A549 (cell line): ENCODE measurements at regions not wholly inside any gene's neighbourhood (a gene's known extent, or its start where the extent isn't known, plus 50 kb on each side); places are given as distances from the start of the nearest gene placed in this dataset.

Experiments used
- ATAC-seq, 2 experiments: fragments of 200-7000 bp in 1 of 2; fragments of >200 bp in 1 of 2; cut with Nextera tagmentation in 1 of 2; cut with Tn5 transposase in 1 of 2; 3 replicates each; pipeline versions ENCODE4 v1.8.0 to v1.9.1; 2018 to 2020; ENCODE audit warnings: mild to moderate bottlenecking in 1 of 2, moderate library complexity in 1 of 2
- CTCF ChIA-PET: fragments of 300-600 bp; sonication (Branson Sonifier 250); formaldehyde crosslinking; extraction: SDS; loops from one replicate; lab custom pipeline; 2021; ENCODE audit warnings: antibody characterized with exemption, inconsistent platforms; lab: Yijun Ruan, JAX
- POLR2A ChIA-PET: fragments of 350-600 bp; formaldehyde crosslinking; extraction: SDS; loops from one replicate; lab custom pipeline; 2021; ENCODE audit warnings: antibody characterized with exemption, inconsistent platforms; lab: Yijun Ruan, JAX
- DNase-seq, 2 experiments: peaks; one replicate each; pipeline versions ENCODE4 v3.0.0 to v3.0.0-alpha.2; 2011 to 2016; ENCODE audit warnings: low read depth in 1 of 2, low spot score in 1 of 2
- FAIRE-seq: peaks from 2 replicates; lab custom pipeline; 2011; peaks lifted over from hg19 to GRCh38; lab: Jason Lieb, UNC
- H3K27ac ChIP-seq, 2 experiments: fragments of >200 bp; sonication (Bioruptor Twin); formaldehyde crosslinking; 3 replicates each; pipeline ENCODE4 v1.5.1; 2016 to 2017
- H3K4me1 ChIP-seq: fragments of >200 bp; sonication (Bioruptor Twin); formaldehyde crosslinking; 3 replicates; pipeline ENCODE4 v1.6.1; 2016
- H3K4me2 ChIP-seq: fragments of >200 bp; sonication (Bioruptor Twin); formaldehyde crosslinking; 3 replicates; pipeline ENCODE4 v1.6.1; 2016
- H3K4me3 ChIP-seq: fragments of >200 bp; sonication (Bioruptor Twin); formaldehyde crosslinking; 3 replicates; pipeline ENCODE4 v1.5.1; 2016
- H3K9me3 ChIP-seq: fragments of >200 bp; sonication (Bioruptor Twin); formaldehyde crosslinking; 3 replicates; pipeline ENCODE4 v1.6.1; 2016
- CBX2 ChIP-seq: fragments of 200-600 bp; sonication (generic); IDR thresholded peaks from 2 replicates; pipeline ENCODE4 v1.6.1; 2016; ENCODE audit warnings: low read depth, mild to moderate bottlenecking, borderline replicate concordance
- CBX8 ChIP-seq: fragments of 200-600 bp; sonication (generic); IDR thresholded peaks from 2 replicates; pipeline ENCODE4 v1.6.1; 2016
- CHD4 ChIP-seq: fragments of 200-600 bp; sonication (generic); IDR thresholded peaks from 2 replicates; pipeline ENCODE4 v1.6.1; 2016; ENCODE audit warnings: antibody characterized with exemption, mild to moderate bottlenecking, borderline replicate concordance
- EHMT2 ChIP-seq: fragments of 200-600 bp; sonication (generic); IDR thresholded peaks from 2 replicates; pipeline ENCODE4 v1.6.1; 2016; ENCODE audit warnings: antibody characterized with exemption, low read depth, mild to moderate bottlenecking, moderate library complexity
- ESRRA ChIP-seq: fragments of 150-350 bp; IDR thresholded peaks from 2 replicates; pipeline ENCODE4 v1.6.1; 2014; ENCODE audit warnings: mild to moderate bottlenecking, low read length, borderline replicate concordance
- FOSB ChIP-seq: fragments of 250-450 bp; sonication (Bioruptor Pico); IDR thresholded peaks from 2 replicates; pipeline ENCODE4 v1.5.0; 2020; ENCODE audit warnings: mild to moderate bottlenecking, moderate library complexity
- HEYL ChIP-seq: fragments of 250-450 bp; sonication (Bioruptor Pico); IDR thresholded peaks from 2 replicates; pipeline ENCODE4 v1.8.0; 2021; ENCODE audit warnings: mild to moderate bottlenecking, moderate library complexity
- HOXA7 ChIP-seq: fragments of 250-450 bp; sonication (Bioruptor Pico); IDR thresholded peaks from 2 replicates; pipeline ENCODE4 v1.5.0; 2020; ENCODE audit warnings: mild to moderate bottlenecking, moderate library complexity
- HOXB13 ChIP-seq: fragments of 250-450 bp; sonication (Bioruptor Pico); IDR thresholded peaks from 2 replicates; pipeline ENCODE4 v1.5.0; 2020; ENCODE audit warnings: low read depth, mild to moderate bottlenecking, moderate library complexity
- HOXB5 ChIP-seq: fragments of 250-450 bp; sonication (Bioruptor Pico); IDR thresholded peaks from 2 replicates; pipeline ENCODE4 v1.5.0; 2020; ENCODE audit warnings: mild to moderate bottlenecking, moderate library complexity
- MAFK ChIP-seq: fragments of 450-650 bp; IDR thresholded peaks from 2 replicates; pipeline ENCODE4 v1.6.1; 2014; ENCODE audit not compliant: partially characterized antibody
- MAZ ChIP-seq: fragments of 150-350 bp; IDR thresholded peaks from 2 replicates; pipeline ENCODE4 v1.6.1; 2014; ENCODE audit warnings: antibody characterized with exemption, low read depth, low read length, borderline replicate concordance
- RARB ChIP-seq: fragments of 250-450 bp; sonication (Bioruptor Pico); IDR thresholded peaks from 2 replicates; pipeline ENCODE4 v1.8.0; 2021; ENCODE audit warnings: mild to moderate bottlenecking, moderate library complexity
- RNF2 ChIP-seq: fragments of 200-600 bp; sonication (generic); IDR thresholded peaks from 2 replicates; pipeline ENCODE4 v1.6.1; 2016; ENCODE audit warnings: low read depth, mild to moderate bottlenecking, antibody characterized with exemption, moderate library complexity, borderline replicate concordance
- SMC3 ChIP-seq: fragments of >200 bp; sonication (Bioruptor Twin); formaldehyde crosslinking; IDR thresholded peaks from 3 replicates; pipeline ENCODE4 v1.6.1; 2018; ENCODE audit warnings: inconsistent platforms
- SREBF2 ChIP-seq: fragments of 450-650 bp; IDR thresholded peaks from 2 replicates; pipeline ENCODE4 v1.6.1; 2014; ENCODE audit warnings: mild to moderate bottlenecking, moderate library complexity
- TFCP2L1 ChIP-seq: fragments of 250-450 bp; sonication (Bioruptor Pico); IDR thresholded peaks from 2 replicates; pipeline ENCODE4 v1.5.0; 2021; ENCODE audit warnings: mild to moderate bottlenecking
- TP53 ChIP-seq: fragments of 250-450 bp; sonication (Bioruptor Pico); IDR thresholded peaks from 2 replicates; pipeline ENCODE4 v1.5.0; 2021; ENCODE audit warnings: mild to moderate bottlenecking, moderate library complexity
- WGBS: methylation state at CpG from one replicate; pipeline ENCODE4 v1.1.6; 2017; ENCODE audit errors: missing lambda C conversion rate; 5-methylcytosine and 5-hydroxymethylcytosine counted together
- TF ChIP-seq, protein P1 (sequence below): fragments of 200-600 bp; sonication (generic); IDR thresholded peaks from 2 replicates; pipeline ENCODE4 v1.6.1; 2016; ENCODE audit warnings: antibody characterized with exemption, mild to moderate bottlenecking, moderate library complexity
- TF ChIP-seq, protein P2 (sequence below): fragments of 450-650 bp; IDR thresholded peaks from 2 replicates; pipeline ENCODE4 v1.6.1; 2014; ENCODE audit warnings: antibody characterized with exemption
- TF ChIP-seq, protein P3 (sequence below): fragments of 250-450 bp; sonication (Bioruptor Pico); IDR thresholded peaks from 2 replicates; pipeline ENCODE4 v1.5.0; 2020; ENCODE audit warnings: low read depth, mild to moderate bottlenecking, moderate library complexity
- TF ChIP-seq, protein P4 (sequence below): fragments of 150-350 bp; IDR thresholded peaks from 2 replicates; pipeline ENCODE4 v1.6.1; 2014; ENCODE audit warnings: low read depth, mild to moderate bottlenecking, low read length
- TF ChIP-seq, protein P5 (sequence below): IDR thresholded peaks from 2 replicates; pipeline ENCODE4 v1.6.1; 2012
- TF ChIP-seq, protein P6 (sequence below): fragments of 250-450 bp; sonication (Bioruptor Pico); IDR thresholded peaks from 2 replicates; pipeline ENCODE4 v1.5.0; 2021; ENCODE audit warnings: mild to moderate bottlenecking, moderate library complexity, borderline replicate concordance

DNA sequence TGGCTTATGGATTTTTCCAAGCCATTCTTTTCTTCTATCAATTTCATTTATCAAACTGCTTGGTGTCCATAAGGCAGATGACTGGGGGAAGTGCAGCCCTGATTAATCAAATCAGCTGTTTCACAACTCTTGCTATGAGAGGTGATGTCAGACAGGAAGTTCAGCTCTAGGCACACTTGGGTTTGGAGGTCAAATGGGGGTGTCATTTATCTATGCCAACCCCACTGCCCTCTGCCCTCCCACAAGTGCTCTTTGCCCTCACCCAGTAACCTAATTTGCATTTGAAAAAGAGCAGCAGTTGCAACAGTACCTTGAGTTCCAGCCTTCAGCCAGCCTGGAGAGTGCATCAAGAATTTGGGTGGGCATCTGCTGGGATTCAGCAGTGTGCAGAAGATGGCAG, 431.3 kb upstream of the SPRED2 start (continued):
- TF ChIP-seq CBX8: no peak
- TF ChIP-seq MAFK: no peak
- TF ChIP-seq, protein P1, sequence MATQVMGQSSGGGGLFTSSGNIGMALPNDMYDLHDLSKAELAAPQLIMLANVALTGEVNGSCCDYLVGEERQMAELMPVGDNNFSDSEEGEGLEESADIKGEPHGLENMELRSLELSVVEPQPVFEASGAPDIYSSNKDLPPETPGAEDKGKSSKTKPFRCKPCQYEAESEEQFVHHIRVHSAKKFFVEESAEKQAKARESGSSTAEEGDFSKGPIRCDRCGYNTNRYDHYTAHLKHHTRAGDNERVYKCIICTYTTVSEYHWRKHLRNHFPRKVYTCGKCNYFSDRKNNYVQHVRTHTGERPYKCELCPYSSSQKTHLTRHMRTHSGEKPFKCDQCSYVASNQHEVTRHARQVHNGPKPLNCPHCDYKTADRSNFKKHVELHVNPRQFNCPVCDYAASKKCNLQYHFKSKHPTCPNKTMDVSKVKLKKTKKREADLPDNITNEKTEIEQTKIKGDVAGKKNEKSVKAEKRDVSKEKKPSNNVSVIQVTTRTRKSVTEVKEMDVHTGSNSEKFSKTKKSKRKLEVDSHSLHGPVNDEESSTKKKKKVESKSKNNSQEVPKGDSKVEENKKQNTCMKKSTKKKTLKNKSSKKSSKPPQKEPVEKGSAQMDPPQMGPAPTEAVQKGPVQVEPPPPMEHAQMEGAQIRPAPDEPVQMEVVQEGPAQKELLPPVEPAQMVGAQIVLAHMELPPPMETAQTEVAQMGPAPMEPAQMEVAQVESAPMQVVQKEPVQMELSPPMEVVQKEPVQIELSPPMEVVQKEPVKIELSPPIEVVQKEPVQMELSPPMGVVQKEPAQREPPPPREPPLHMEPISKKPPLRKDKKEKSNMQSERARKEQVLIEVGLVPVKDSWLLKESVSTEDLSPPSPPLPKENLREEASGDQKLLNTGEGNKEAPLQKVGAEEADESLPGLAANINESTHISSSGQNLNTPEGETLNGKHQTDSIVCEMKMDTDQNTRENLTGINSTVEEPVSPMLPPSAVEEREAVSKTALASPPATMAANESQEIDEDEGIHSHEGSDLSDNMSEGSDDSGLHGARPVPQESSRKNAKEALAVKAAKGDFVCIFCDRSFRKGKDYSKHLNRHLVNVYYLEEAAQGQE: no peak
- TF ChIP-seq CBX2: no peak
- TF ChIP-seq, protein P2, sequence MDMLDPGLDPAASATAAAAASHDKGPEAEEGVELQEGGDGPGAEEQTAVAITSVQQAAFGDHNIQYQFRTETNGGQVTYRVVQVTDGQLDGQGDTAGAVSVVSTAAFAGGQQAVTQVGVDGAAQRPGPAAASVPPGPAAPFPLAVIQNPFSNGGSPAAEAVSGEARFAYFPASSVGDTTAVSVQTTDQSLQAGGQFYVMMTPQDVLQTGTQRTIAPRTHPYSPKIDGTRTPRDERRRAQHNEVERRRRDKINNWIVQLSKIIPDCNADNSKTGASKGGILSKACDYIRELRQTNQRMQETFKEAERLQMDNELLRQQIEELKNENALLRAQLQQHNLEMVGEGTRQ: no peak

DNA sequence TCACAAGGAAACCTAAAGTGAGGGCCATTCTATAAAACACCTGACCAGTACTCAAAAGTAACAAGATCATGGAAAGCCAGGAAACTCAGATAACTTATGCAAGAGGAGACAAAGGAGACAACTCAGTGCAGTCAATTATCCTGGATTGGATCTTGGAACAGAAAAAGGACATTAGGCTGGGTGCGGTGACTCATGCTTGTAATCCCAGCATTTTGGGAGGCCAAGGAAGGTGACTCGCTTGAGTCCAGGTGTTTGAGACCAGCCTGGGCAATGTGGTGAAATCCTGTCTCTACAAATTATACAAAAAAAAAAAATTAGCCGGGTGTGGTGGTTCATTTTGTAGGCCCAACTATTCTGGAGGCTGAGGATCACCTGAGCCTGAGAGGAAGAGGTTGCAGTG, 424.5 kb upstream of the SPRED2 start:
- FAIRE-seq (no peak), DNase-seq (no peak), ATAC-seq (no peak)
- CTCF ChIA-PET: no interaction called here
- no peaks in the 10 kb centered on the region for H3K4me1 ChIP-seq
- TF ChIP-seq HOXA7 (CRISPR knock-in tag) (no peak), ESRRA (no peak), RARB (no peak)
- TF ChIP-seq, protein P3, sequence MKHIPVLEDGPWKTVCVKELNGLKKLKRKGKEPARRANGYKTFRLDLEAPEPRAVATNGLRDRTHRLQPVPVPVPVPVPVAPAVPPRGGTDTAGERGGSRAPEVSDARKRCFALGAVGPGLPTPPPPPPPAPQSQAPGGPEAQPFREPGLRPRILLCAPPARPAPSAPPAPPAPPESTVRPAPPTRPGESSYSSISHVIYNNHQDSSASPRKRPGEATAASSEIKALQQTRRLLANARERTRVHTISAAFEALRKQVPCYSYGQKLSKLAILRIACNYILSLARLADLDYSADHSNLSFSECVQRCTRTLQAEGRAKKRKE (CRISPR knock-in tag): no peak
- no peak overlapping the region for H3K4me2 ChIP-seq
- POLR2A ChIA-PET: no interaction called here
- no peak overlapping the region for H3K4me3 ChIP-seq
- H3K27ac ChIP-seq: no peak overlapping the region
- WGBS: 7% methylated on average over 3 of the region's 3 CpGs
- no peaks in the 10 kb centered on the region for H3K9me3 ChIP-seq

DNA sequence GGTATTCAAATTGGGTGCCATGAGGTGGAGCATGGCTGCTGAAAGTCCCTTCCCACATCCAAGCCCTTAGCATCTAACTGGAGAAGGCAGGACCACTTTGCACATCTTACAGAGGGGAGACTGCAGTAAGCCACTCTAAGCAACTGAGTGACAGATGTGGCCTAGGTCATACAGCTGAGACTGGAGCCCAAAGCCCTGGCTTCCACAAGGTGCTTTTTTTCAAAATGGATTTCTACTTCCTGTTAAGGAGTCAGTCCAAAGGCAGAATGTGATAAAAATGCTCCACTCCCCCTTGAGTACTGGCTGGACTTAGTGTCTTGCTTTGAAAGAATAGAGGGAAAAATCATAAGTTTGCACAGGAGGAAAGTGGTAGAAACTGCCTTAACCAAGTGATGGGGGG, 424.0 kb upstream of the SPRED2 start:
- ChIA-PET POLR2A (no interaction called here), CTCF (no interaction called here)
- no peaks in the 10 kb centered on the region for H3K4me1 ChIP-seq
- H3K27ac ChIP-seq: no peak overlapping the region
- DNase-seq (no peak), FAIRE-seq (no peak), ATAC-seq (no peak)
- H3K4me2 ChIP-seq: no peak overlapping the region
- no peak overlapping the region for H3K4me3 ChIP-seq
- no peaks in the 10 kb centered on the region for H3K9me3 ChIP-seq
- TF ChIP-seq, protein P4, sequence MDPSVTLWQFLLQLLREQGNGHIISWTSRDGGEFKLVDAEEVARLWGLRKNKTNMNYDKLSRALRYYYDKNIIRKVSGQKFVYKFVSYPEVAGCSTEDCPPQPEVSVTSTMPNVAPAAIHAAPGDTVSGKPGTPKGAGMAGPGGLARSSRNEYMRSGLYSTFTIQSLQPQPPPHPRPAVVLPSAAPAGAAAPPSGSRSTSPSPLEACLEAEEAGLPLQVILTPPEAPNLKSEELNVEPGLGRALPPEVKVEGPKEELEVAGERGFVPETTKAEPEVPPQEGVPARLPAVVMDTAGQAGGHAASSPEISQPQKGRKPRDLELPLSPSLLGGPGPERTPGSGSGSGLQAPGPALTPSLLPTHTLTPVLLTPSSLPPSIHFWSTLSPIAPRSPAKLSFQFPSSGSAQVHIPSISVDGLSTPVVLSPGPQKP: no peak
- TF ChIP-seq TP53 (no peak), FOSB (no peak), MAZ (no peak)

DNA sequence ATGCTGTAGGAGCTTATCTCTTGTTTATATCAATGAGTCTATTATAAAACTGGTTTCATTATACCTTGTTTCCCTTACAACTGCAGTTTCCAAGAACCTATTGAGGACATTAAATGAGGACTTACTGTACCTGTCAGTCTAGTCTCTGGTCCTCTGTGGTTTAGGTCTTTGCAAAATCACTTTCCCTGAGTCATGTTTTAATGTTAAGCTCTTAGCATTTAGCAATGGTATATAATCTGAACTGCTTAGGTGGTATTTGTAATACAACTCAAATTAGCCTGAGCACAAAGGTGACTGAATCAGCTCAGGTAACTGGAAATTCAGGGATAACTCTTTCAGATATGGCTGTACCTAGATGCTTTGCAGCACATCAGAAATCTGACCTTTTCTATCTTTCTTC, 418.3 kb upstream of the SPRED2 start:
- POLR2A ChIA-PET: no interaction called here
- no peak for ATAC-seq
- Histone ChIP-seq H3K4me1 (no peaks in the 10 kb centered on the region), H3K27ac (no peak overlapping the region), H3K4me2 (no peak overlapping the region), H3K4me3 (no peak overlapping the region), H3K9me3 (no peaks in the 10 kb centered on the region)
- no peak for FAIRE-seq
- DNase-seq: no peak
- CTCF ChIA-PET: no interaction called here
- TF ChIP-seq EHMT2: no peak
- no peak for TF ChIP-seq SMC3
- TF ChIP-seq CHD4: no peak
- no peak for TF ChIP-seq ESRRA
- no peak for TF ChIP-seq SREBF2
- TF ChIP-seq, protein P5, sequence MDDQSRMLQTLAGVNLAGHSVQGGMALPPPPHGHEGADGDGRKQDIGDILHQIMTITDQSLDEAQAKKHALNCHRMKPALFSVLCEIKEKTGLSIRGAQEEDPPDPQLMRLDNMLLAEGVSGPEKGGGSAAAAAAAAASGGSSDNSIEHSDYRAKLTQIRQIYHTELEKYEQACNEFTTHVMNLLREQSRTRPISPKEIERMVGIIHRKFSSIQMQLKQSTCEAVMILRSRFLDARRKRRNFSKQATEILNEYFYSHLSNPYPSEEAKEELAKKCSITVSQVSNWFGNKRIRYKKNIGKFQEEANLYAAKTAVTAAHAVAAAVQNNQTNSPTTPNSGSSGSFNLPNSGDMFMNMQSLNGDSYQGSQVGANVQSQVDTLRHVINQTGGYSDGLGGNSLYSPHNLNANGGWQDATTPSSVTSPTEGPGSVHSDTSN: no peak
- TF ChIP-seq, protein P6, sequence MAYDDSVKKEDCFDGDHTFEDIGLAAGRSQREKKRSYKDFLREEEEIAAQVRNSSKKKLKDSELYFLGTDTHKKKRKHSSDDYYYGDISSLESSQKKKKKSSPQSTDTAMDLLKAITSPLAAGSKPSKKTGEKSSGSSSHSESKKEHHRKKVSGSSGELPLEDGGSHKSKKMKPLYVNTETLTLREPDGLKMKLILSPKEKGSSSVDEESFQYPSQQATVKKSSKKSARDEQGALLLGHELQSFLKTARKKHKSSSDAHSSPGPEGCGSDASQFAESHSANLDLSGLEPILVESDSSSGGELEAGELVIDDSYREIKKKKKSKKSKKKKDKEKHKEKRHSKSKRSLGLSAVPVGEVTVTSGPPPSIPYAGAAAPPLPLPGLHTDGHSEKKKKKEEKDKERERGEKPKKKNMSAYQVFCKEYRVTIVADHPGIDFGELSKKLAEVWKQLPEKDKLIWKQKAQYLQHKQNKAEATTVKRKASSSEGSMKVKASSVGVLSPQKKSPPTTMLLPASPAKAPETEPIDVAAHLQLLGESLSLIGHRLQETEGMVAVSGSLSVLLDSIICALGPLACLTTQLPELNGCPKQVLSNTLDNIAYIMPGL (CRISPR knock-in tag): no peak
- TF ChIP-seq TFCP2L1 (CRISPR knock-in tag): no peak
- no peak for TF ChIP-seq CBX8
- TF ChIP-seq RNF2: no peak
- TF ChIP-seq HOXB5 (CRISPR knock-in tag): no peak
- TF ChIP-seq HOXB13: no peak
- no peak for TF ChIP-seq TP53
- no peak for TF ChIP-seq HEYL
- no peak for TF ChIP-seq RARB
